Parathyroid adenoma (tissue), 2 donors: ENCODE measurements at regions not wholly inside any gene's neighbourhood (a gene's known extent, or its start where the extent isn't known, plus 50 kb on each side); places are given as distances from the start of the nearest gene placed in this dataset.

Experiments used
- H2AFZ ChIP-seq: fragments of 300-600 bp; sonication (generic); one replicate; pipeline ENCODE4 v1.7.0; 2017; ENCODE audit warnings: antibody characterized with exemption, mild to moderate bottlenecking
- H3K27ac ChIP-seq: fragments of 300-600 bp; sonication (generic); one replicate; pipeline ENCODE4 v1.7.0; 2017
- H3K27me3 ChIP-seq: fragments of 300-600 bp; sonication (generic); one replicate; pipeline ENCODE4 v1.7.0; 2017; ENCODE audit warnings: low read length; ENCODE audit not compliant: control insufficient read depth, insufficient read depth
- H3K36me3 ChIP-seq: fragments of 300-600 bp; sonication (generic); one replicate; pipeline ENCODE4 v1.7.0; 2017; ENCODE audit warnings: low read length; ENCODE audit not compliant: control insufficient read depth, insufficient read depth
- H3K4me1 ChIP-seq: fragments of 300-600 bp; sonication (generic); one replicate; pipeline ENCODE4 v1.7.0; 2017; ENCODE audit warnings: control low read depth
- H3K4me2 ChIP-seq: fragments of 300-600 bp; sonication (generic); one replicate; pipeline ENCODE4 v1.7.0; 2017; ENCODE audit warnings: low read length
- H3K4me3 ChIP-seq: fragments of 300-600 bp; sonication (generic); one replicate; pipeline ENCODE4 v1.7.0; 2017; ENCODE audit warnings: low read depth, low read length
- H3K79me2 ChIP-seq: fragments of 300-600 bp; sonication (generic); one replicate; pipeline ENCODE4 v1.7.0; 2017; ENCODE audit warnings: control low read depth
- H3K9ac ChIP-seq: fragments of 300-600 bp; sonication (generic); one replicate; pipeline ENCODE4 v1.7.0; 2017; ENCODE audit warnings: mild to moderate bottlenecking
- H3K9me3 ChIP-seq: fragments of 300-600 bp; sonication (generic); one replicate; pipeline ENCODE4 v1.7.0; 2017; ENCODE audit warnings: low read length; ENCODE audit not compliant: control insufficient read depth
- CTCF ChIP-seq: fragments of 300-600 bp; sonication (generic); IDR thresholded peaks from one replicate; pipeline ENCODE4 v1.7.0; 2017; ENCODE audit warnings: antibody characterized with exemption, mild to moderate bottlenecking
- donor health status: primary hyperparathyroidism.

- TF ChIP-seq CTCF: no peak
- H3K4me3 ChIP-seq: no peak overlapping the region
- no peaks in the 10 kb centered on the region for H3K4me1 ChIP-seq
- no peak overlapping the region for H3K4me2 ChIP-seq
- no peaks in the 10 kb centered on the region for H3K36me3 ChIP-seq
- no peaks in the 10 kb centered on the region for H3K79me2 ChIP-seq
- no peaks in the 10 kb centered on the region for H3K9me3 ChIP-seq
- no peak overlapping the region for H2AFZ ChIP-seq
- H3K27me3 ChIP-seq: no peaks in the 10 kb centered on the region
- no peak overlapping the region for H3K27ac ChIP-seq
- no peak overlapping the region for H3K9ac ChIP-seq
Observed at GRCh38 chr9:13756943-13757342, 477.5 kb upstream of the MPDZ start.

- H3K4me3 ChIP-seq: no peak overlapping the region
- TF ChIP-seq CTCF: no peak
- no peaks in the 10 kb centered on the region for H3K36me3 ChIP-seq
- H3K79me2 ChIP-seq: no peaks in the 10 kb centered on the region
- no peaks in the 10 kb centered on the region for H3K4me1 ChIP-seq
- no peak overlapping the region for H3K27ac ChIP-seq
- no peak overlapping the region for H3K4me2 ChIP-seq
- no peak overlapping the region for H3K9ac ChIP-seq
- H3K27me3 ChIP-seq: no peaks in the 10 kb centered on the region
- H2AFZ ChIP-seq: no peak overlapping the region
- H3K9me3 ChIP-seq: no peaks in the 10 kb centered on the region
Observed at GRCh38 chr9:13755551-13755950, 476.1 kb upstream of the MPDZ start.

GRCh38 chr9:13750639-13751038, 471.1 kb upstream of the MPDZ start:
- no peaks in the 10 kb centered on the region for H3K36me3 ChIP-seq
- H3K4me2 ChIP-seq: no peak overlapping the region
- H3K4me1 ChIP-seq: no peaks in the 10 kb centered on the region
- H3K4me3 ChIP-seq: no peak overlapping the region
- no peaks in the 10 kb centered on the region for H3K27me3 ChIP-seq
- H3K9me3 ChIP-seq: no peaks in the 10 kb centered on the region
- H3K9ac ChIP-seq: no peak overlapping the region
- H3K79me2 ChIP-seq: no peaks in the 10 kb centered on the region
- H3K27ac ChIP-seq: no peak overlapping the region
- TF ChIP-seq CTCF: no peak
- H2AFZ ChIP-seq: no peak overlapping the region

GRCh38 chr9:13750061-13750460, 470.6 kb upstream of the MPDZ start:
- TF ChIP-seq CTCF: no peak

GRCh38 chr9:13746876-13747275, 467.4 kb upstream of the MPDZ start:
- Histone ChIP-seq H3K9ac (no peak overlapping the region), H2AFZ (no peak overlapping the region), H3K4me2 (no peak overlapping the region), H3K36me3 (no peaks in the 10 kb centered on the region), H3K9me3 (no peaks in the 10 kb centered on the region), H3K27ac (no peak overlapping the region), H3K4me1 (no peaks in the 10 kb centered on the region), H3K4me3 (no peak overlapping the region), H3K27me3 (no peaks in the 10 kb centered on the region), H3K79me2 (no peaks in the 10 kb centered on the region)
- TF ChIP-seq CTCF: no peak

More at GRCh38 chr9:13750061-13750460, 470.6 kb upstream of the MPDZ start:
- Histone ChIP-seq H3K36me3 (no peaks in the 10 kb centered on the region), H3K4me3 (no peak overlapping the region), H3K79me2 (no peaks in the 10 kb centered on the region), H3K27me3 (no peaks in the 10 kb centered on the region), H3K27ac (no peak overlapping the region), H3K9ac (no peak overlapping the region), H2AFZ (no peak overlapping the region), H3K9me3 (no peaks in the 10 kb centered on the region), H3K4me1 (no peaks in the 10 kb centered on the region), H3K4me2 (no peak overlapping the region)
